ENCODE measurements at regions not wholly inside any gene's neighbourhood (a gene's known extent, or its start where the extent isn't known, plus 50 kb on each side); places are given as distances from the start of the nearest gene placed in this dataset.

DNA sequence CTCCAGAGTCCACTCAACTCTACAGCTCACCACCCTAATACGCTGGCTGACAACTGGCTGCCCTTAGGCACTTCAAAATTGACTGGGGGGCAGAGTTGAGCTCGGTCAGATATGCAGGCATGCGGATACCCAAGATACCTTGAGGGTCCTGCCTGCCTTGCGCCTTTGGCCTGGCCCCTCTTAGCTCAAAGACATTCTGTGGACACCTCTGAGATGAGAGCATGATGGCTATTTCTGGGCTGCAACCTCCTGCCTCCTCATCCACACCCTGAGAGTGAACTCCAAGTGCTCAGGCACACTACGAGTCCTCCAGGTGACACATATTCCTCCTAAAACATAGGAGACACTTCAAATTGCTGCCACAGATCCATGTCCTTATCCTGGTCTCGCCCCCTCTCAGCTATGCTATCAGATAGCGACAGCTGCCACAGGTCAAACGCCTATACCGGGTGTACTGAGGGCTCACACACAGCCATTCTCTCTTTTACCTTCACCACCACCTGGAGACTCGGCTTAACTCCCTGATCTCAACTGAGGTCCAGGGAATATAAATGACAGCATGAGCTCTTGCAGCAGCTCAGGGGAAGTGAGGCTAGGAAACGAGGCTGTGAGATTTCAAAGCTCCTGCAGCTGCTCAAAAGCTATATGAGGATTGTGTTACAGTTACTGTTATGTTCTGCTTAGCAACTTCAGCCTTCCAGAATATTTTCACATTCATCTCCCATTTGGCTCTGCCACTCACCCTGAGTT, 60.5 kb upstream of the TEX51 start:
- no peak for DNase-seq (ENCODE audit: low spot score)
- TF ChIP-seq, protein P1, sequence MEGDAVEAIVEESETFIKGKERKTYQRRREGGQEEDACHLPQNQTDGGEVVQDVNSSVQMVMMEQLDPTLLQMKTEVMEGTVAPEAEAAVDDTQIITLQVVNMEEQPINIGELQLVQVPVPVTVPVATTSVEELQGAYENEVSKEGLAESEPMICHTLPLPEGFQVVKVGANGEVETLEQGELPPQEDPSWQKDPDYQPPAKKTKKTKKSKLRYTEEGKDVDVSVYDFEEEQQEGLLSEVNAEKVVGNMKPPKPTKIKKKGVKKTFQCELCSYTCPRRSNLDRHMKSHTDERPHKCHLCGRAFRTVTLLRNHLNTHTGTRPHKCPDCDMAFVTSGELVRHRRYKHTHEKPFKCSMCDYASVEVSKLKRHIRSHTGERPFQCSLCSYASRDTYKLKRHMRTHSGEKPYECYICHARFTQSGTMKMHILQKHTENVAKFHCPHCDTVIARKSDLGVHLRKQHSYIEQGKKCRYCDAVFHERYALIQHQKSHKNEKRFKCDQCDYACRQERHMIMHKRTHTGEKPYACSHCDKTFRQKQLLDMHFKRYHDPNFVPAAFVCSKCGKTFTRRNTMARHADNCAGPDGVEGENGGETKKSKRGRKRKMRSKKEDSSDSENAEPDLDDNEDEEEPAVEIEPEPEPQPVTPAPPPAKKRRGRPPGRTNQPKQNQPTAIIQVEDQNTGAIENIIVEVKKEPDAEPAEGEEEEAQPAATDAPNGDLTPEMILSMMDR (IDR thresholded peaks at IDR 0.05), result no peak
- ATAC-seq (ENCODE audit: low FRiP score), result no peak

DNA sequence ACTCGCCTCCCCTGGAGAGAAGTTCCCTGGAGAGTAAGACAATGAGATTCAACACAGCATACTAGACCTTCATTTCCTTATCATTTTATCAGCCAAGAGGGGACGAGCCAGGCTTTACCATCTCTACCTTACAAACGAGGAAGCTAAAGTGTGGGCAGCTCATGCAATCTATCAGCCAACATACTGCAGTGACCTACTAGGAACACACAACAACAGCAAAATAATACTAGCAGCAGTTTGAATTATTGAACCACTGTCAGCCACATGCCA, 60.0 kb upstream of the TEX51 start:
- ATAC-seq (ENCODE audit: low FRiP score) (no peak), DNase-seq (ENCODE audit: low spot score) (no peak)
- TF ChIP-seq, protein P1 (IDR thresholded peaks at IDR 0.05), result no peak

DNA sequence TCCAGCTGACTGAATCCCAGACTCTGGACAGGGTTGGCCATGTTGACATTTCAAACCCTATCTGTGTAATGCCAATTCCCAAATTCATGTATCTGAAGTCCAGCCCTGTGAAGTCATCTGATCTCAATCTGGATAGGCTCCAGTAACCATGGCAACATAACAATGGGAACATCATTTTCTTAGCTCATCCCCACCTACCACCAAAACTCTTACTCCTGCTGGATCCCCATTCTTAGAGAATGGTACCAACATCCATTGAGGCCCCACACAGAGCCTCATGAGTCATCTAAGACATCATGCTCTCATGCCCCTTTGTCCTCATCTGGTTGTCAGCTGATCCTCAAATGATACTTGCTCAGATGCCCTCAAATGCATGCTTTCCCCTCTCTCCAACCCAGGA, 58.9 kb upstream of the TEX51 start:
- DNase-seq (ENCODE audit: low spot score) (no peak), ATAC-seq (ENCODE audit: low FRiP score) (no peak)
- TF ChIP-seq, protein P1 (IDR thresholded peaks at IDR 0.05), result no peak

DNA sequence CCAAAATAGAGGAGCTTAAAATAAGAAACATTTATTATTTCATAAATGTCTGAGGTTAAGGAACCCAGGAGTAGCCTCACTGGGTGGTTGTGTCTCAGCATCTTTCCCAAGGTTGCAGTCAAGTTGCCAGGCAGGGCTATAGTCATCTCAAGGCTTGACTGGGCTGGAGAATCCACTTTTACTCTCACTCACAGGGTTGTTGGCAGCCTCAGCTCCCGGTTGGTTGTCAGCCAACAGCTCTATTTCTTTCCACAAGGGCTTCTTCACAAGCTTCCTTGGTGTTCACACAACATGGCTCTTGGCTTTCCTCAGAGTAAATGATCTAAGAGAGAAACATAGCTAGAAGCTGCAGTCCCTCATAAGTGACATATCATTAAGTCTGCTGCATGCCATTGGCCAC, 55.6 kb upstream of the TEX51 start:
- no peak for ATAC-seq (ENCODE audit: low FRiP score)

DNA sequence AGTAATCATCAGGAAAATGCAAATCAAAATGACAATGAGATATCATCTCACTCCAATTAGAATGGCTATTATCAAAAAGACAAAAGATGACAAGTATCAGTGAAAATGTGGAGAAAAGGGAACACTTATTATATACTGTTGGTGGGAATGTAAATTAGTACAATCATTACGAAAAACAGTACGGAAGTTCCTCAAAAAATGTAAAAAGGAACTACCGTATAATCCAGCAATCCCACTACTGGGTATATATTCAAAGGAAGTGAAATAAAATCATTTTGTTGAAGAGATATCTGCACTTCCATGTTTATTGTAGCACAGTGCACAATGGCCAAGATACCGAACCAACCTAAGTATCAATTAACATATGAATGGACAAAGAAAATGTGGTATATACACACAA, 52.4 kb upstream of the TEX51 start:
- ATAC-seq (ENCODE audit: low FRiP score) (no peak), DNase-seq (ENCODE audit: low spot score) (no peak)
- TF ChIP-seq, protein P1 (IDR thresholded peaks at IDR 0.05), result no peak

More for the DNA sequence above, 55.6 kb upstream of the TEX51 start:
- TF ChIP-seq, protein P1 (IDR thresholded peaks at IDR 0.05), result no peak
- DNase-seq (ENCODE audit: low spot score), result no peak

Measured in omental fat pad (tissue), 3 donors.